NB4 (cell line): ENCODE measurements at regions not wholly inside any gene's neighbourhood (a gene's known extent, or its start where the extent isn't known, plus 50 kb on each side); places are given as distances from the start of the nearest gene placed in this dataset.

Experiments used
- POLR2A ChIP-seq: IDR thresholded peaks from 2 replicates; pipeline ENCODE4 v1.6.1; 2011; ENCODE audit warnings: mild to moderate bottlenecking; ENCODE audit not compliant: insufficient read length; ENCODE audit errors: extremely low read depth
- TF ChIP-seq, protein P1 (sequence below): IDR thresholded peaks from one replicate; pipeline ENCODE4 v1.5.1; 2012; ENCODE audit warnings: low read depth, low read length
- TF ChIP-seq, protein P2 (sequence below): IDR thresholded peaks from 2 replicates; pipeline ENCODE4 v1.6.1; 2011; ENCODE audit warnings: low read depth, low read length

DNA sequence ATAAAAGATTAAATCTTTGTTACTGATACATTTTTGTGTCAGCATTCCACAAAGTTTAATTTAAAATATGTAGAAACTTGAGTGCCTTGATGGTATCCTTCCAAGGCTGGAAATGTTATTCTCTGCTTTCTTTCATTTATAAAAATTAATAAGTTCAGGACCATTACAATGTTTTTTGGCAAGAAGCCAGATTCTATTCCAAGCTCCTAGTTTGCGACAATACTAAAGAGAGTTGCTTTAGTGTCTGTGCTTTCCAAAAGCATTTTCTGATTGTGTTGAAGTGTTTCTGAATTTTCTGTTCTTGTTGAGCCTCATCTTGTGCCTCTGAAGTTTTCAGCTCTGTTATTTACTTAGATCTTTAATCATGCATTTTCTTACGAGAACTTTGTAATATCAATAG lies 516.2 kb downstream of the KCTD8 start:
- TF ChIP-seq, protein P1, sequence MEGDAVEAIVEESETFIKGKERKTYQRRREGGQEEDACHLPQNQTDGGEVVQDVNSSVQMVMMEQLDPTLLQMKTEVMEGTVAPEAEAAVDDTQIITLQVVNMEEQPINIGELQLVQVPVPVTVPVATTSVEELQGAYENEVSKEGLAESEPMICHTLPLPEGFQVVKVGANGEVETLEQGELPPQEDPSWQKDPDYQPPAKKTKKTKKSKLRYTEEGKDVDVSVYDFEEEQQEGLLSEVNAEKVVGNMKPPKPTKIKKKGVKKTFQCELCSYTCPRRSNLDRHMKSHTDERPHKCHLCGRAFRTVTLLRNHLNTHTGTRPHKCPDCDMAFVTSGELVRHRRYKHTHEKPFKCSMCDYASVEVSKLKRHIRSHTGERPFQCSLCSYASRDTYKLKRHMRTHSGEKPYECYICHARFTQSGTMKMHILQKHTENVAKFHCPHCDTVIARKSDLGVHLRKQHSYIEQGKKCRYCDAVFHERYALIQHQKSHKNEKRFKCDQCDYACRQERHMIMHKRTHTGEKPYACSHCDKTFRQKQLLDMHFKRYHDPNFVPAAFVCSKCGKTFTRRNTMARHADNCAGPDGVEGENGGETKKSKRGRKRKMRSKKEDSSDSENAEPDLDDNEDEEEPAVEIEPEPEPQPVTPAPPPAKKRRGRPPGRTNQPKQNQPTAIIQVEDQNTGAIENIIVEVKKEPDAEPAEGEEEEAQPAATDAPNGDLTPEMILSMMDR: no peak
- TF ChIP-seq, protein P2, sequence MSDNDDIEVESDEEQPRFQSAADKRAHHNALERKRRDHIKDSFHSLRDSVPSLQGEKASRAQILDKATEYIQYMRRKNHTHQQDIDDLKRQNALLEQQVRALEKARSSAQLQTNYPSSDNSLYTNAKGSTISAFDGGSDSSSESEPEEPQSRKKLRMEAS: no peak
- TF ChIP-seq POLR2A: no peak
